H1 (cell line): ENCODE measurements at regions not wholly inside any gene's neighbourhood (a gene's known extent, or its start where the extent isn't known, plus 50 kb on each side); places are given as distances from the start of the nearest gene placed in this dataset.

Source experiments
- CTCF ChIA-PET: fragments of 300-600 bp; sonication (Branson Sonifier 250); formaldehyde crosslinking; loops from one replicate; lab custom pipeline; 2021; ENCODE audit not compliant: partially characterized antibody; lab: Charles Lee
- POLR2A ChIA-PET: fragments of 300-600 bp; sonication (Branson Sonifier 250); formaldehyde crosslinking; loops from one replicate; lab custom pipeline; 2021; ENCODE audit warnings: inconsistent platforms; ENCODE audit not compliant: partially characterized antibody; lab: Charles Lee
- DNase-seq, 2 experiments: peaks; one replicate each; pipeline versions ENCODE4 v3.0.0 to v3.0.0-alpha.2; 2010 to 2022; ENCODE audit warnings: low spot score in 2 of 2, low read depth in 1 of 2, mixed read lengths in 1 of 2
- FAIRE-seq: peaks from 2 replicates; lab custom pipeline; 2011; peaks lifted over from hg19 to GRCh38; lab: Jason Lieb, UNC
- H2AFZ ChIP-seq: 2 replicates; pipeline ENCODE4 v1.8.1; 2012; ENCODE audit warnings: low read length, inconsistent platforms
- H2AK5ac ChIP-seq: 2 replicates; pipeline ENCODE4 v1.6.1; 2013; ENCODE audit warnings: low read depth, low read length
- H2BK120ac ChIP-seq: replicated peaks from 2 replicates; pipeline ENCODE3; 2013; ENCODE audit warnings: low read depth, low read length, inconsistent platforms
- H2BK12ac ChIP-seq: 2 replicates; pipeline ENCODE4 v1.6.1; 2013; ENCODE audit warnings: low read depth, low read length
- H2BK15ac ChIP-seq: 2 replicates; pipeline ENCODE4 v1.6.1; 2013; ENCODE audit warnings: low read length
- H2BK20ac ChIP-seq: 2 replicates; pipeline ENCODE4 v1.6.1; 2013; ENCODE audit warnings: low read length
- H2BK5ac ChIP-seq: 2 replicates; pipeline ENCODE4 v1.6.1; 2013; ENCODE audit warnings: low read depth, low read length
- H3K14ac ChIP-seq: 2 replicates; pipeline ENCODE4 v1.6.1; 2013; ENCODE audit warnings: inconsistent platforms; ENCODE audit not compliant: insufficient read length
- H3K18ac ChIP-seq: 2 replicates; pipeline ENCODE4 v1.6.1; 2013; ENCODE audit warnings: low read length; ENCODE audit errors: extremely low read depth
- H3K23ac ChIP-seq: 2 replicates; pipeline ENCODE4 v1.6.1; 2013; ENCODE audit warnings: inconsistent platforms; ENCODE audit not compliant: insufficient read length
- H3K23me2 ChIP-seq: 2 replicates; pipeline ENCODE4 v1.6.1; 2013; ENCODE audit warnings: low read depth, low read length
- H3K27ac ChIP-seq: 2 replicates; pipeline ENCODE4 v1.6.1; 2011; ENCODE audit warnings: low read depth, low read length, inconsistent platforms
- H3K27me3 ChIP-seq, 4 experiments: replicated peaks in 1 of 4; 1 replicate in 1 of 4; 2 replicates in 3 of 4; pipeline versions ENCODE4 v1.6.1 to v1.8.1; 2011 to 2013; ENCODE audit warnings: low read length in 3 of 4, mild to moderate bottlenecking in 3 of 4, inconsistent platforms in 2 of 4, mixed read lengths in 2 of 4, moderate library complexity in 1 of 4; ENCODE audit not compliant: control insufficient read depth in 3 of 4, insufficient read depth in 3 of 4; ENCODE audit errors: extremely low read depth in 1 of 4
- H3K36me3 ChIP-seq, 4 experiments: 2 replicates each; pipeline versions ENCODE4 v1.6.1 to v1.8.1; 2011 to 2013; ENCODE audit warnings: mild to moderate bottlenecking in 4 of 4, low read length in 3 of 4, moderate library complexity in 2 of 4, control low read depth in 1 of 4, inconsistent platforms in 1 of 4; ENCODE audit not compliant: insufficient read depth in 4 of 4, control insufficient read depth in 2 of 4
- H3K4ac ChIP-seq: replicated peaks from 2 replicates; pipeline ENCODE3; 2013; ENCODE audit warnings: low read length, low read depth, mixed read lengths, inconsistent platforms; ENCODE audit not compliant: insufficient read length
- H3K4me1 ChIP-seq, 4 experiments: replicated peaks in 1 of 4; 1 replicate in 1 of 4; 2 replicates in 3 of 4; pipeline versions ENCODE4 v1.6.1 to v1.8.1; 2011 to 2013; ENCODE audit warnings: low read length in 3 of 4, inconsistent platforms in 2 of 4, mixed read lengths in 1 of 4; ENCODE audit not compliant: insufficient read depth in 4 of 4, control insufficient read depth in 3 of 4
- H3K4me2 ChIP-seq, 2 experiments: 2 replicates each; pipeline versions ENCODE4 v1.6.1 to v1.8.1; 2011 to 2013; ENCODE audit warnings: low read depth in 2 of 2, low read length in 2 of 2, control low read depth in 1 of 2, inconsistent platforms in 1 of 2, mild to moderate bottlenecking in 1 of 2; ENCODE audit not compliant: insufficient read depth in 1 of 2
- H3K4me3 ChIP-seq, 4 experiments: fragments of 200-600, 300-600 bp in 1 of 4; sonication (generic), shearing (Covaris generic), sonication (Bioruptor Twin) in 1 of 4; 2 replicates each; pipeline versions ENCODE4 v1.5.1 to v1.8.1; 2011 to 2016; ENCODE audit warnings: low read length in 4 of 4, low read depth in 3 of 4, control low read depth in 2 of 4, inconsistent platforms in 2 of 4, mild to moderate bottlenecking in 2 of 4, mixed read lengths in 1 of 4, moderate library complexity in 1 of 4; ENCODE audit not compliant: insufficient read depth in 2 of 4; ENCODE audit errors: extremely low read depth in 1 of 4
- H3K56ac ChIP-seq: replicated peaks from 2 replicates; pipeline ENCODE3; 2013; ENCODE audit warnings: low read depth, mild to moderate bottlenecking, mixed read lengths, low read length, inconsistent platforms; ENCODE audit not compliant: insufficient read length
- H3K79me1 ChIP-seq: 2 replicates; pipeline ENCODE4 v1.6.1; 2013; ENCODE audit warnings: low read depth, low read length, control low read depth
- H3K79me2 ChIP-seq, 2 experiments: 2 replicates each; pipeline versions ENCODE4 v1.6.1 to v1.8.1; 2012 to 2013; ENCODE audit warnings: low read length in 2 of 2, mild to moderate bottlenecking in 2 of 2, inconsistent platforms in 1 of 2; ENCODE audit not compliant: insufficient read depth in 2 of 2, control insufficient read depth in 1 of 2
- H3K9ac ChIP-seq, 4 experiments: replicated peaks in 1 of 4; 1 replicate in 1 of 4; 2 replicates in 3 of 4; pipeline versions ENCODE4 v1.6.1 to v1.8.1; 2011 to 2013; ENCODE audit warnings: low read depth in 3 of 4, low read length in 3 of 4, control low read depth in 2 of 4, mild to moderate bottlenecking in 2 of 4, moderate library complexity in 2 of 4, inconsistent platforms in 1 of 4; ENCODE audit errors: extremely low read depth in 1 of 4
- H3K9me3 ChIP-seq, 2 experiments: 2 replicates each; pipeline versions ENCODE4 v1.6.1 to v1.8.1; 2012 to 2013; ENCODE audit warnings: mild to moderate bottlenecking in 2 of 2, moderate library complexity in 2 of 2, control low read depth in 1 of 2, inconsistent platforms in 1 of 2, low read depth in 1 of 2, low read length in 1 of 2, mixed read lengths in 1 of 2; ENCODE audit not compliant: insufficient read depth in 2 of 2
- H4K20me1 ChIP-seq, 2 experiments: replicated peaks in 1 of 2; 2 replicates each; pipeline versions ENCODE3 to v1.8.1; 2011 to 2013; ENCODE audit warnings: inconsistent platforms in 2 of 2, low read length in 2 of 2, mild to moderate bottlenecking in 1 of 2; ENCODE audit not compliant: insufficient read depth in 2 of 2, control insufficient read depth in 1 of 2
- H4K5ac ChIP-seq: 2 replicates; pipeline ENCODE4 v1.6.1; 2013; ENCODE audit warnings: low read length, low read depth, mixed read lengths, inconsistent platforms; ENCODE audit not compliant: insufficient read length
- H4K8ac ChIP-seq: 2 replicates; pipeline ENCODE4 v1.8.0; 2013; ENCODE audit warnings: mild to moderate bottlenecking, moderate library complexity, low read length, inconsistent platforms; ENCODE audit not compliant: insufficient read depth; ENCODE audit errors: extremely low read depth
- H4K91ac ChIP-seq: replicated peaks from 2 replicates; pipeline ENCODE3; 2013; ENCODE audit warnings: low read length, mixed read lengths, inconsistent platforms; ENCODE audit not compliant: insufficient read length
- BCL11A ChIP-seq, 2 experiments: IDR thresholded peaks; one replicate each; pipeline ENCODE4 v1.6.1; 2011; ENCODE audit warnings: low read depth in 2 of 2, low read length in 2 of 2, mild to moderate bottlenecking in 2 of 2
- EP300 ChIP-seq, 2 experiments: IDR thresholded peaks; 1 replicate in 1 of 2; 2 replicates in 1 of 2; pipeline ENCODE4 v1.6.1; 2011 to 2012; ENCODE audit warnings: low read depth in 2 of 2, low read length in 2 of 2, mild to moderate bottlenecking in 2 of 2, borderline replicate concordance in 1 of 2, inconsistent platforms in 1 of 2, moderate library complexity in 1 of 2
- GTF2F1 ChIP-seq: IDR thresholded peaks from 2 replicates; pipeline ENCODE4 v1.6.1; 2012; ENCODE audit warnings: low read depth, low read length, improper control_type of control experiment, borderline replicate concordance
- POLR2AphosphoS5 ChIP-seq: IDR thresholded peaks from 2 replicates; pipeline ENCODE4 v1.6.1; 2011; ENCODE audit warnings: low read depth, low read length
- SUZ12 ChIP-seq: fragments of 200-600 bp; sonication (generic); IDR thresholded peaks from 2 replicates; pipeline ENCODE4 v1.6.1; 2012; ENCODE audit warnings: mild to moderate bottlenecking, inconsistent platforms, low read length, moderate library complexity, mixed read lengths
- TF ChIP-seq, protein P1 (sequence below): IDR thresholded peaks from 2 replicates; pipeline ENCODE4 v1.6.1; 2012; ENCODE audit warnings: inconsistent platforms

DNA sequence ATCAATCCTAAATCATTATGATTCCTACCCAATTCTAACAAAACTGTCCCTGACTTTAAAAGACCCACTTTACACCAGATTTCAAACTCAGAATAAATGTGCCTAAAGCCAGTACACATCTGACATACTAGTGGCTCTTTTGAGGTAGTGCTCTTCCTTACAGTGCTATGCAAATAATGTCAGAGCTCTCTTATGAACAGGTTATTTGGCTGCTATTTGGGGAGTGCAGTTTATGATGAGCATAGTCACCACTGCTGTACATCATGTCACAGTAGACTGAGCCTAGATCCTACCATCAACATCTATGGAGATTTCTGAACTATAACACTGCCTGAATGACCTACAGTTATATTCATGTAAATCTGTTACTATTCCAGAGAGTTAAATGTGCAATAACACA lies 50.4 kb upstream of the PAGE5 start:
- Histone ChIP-seq H3K79me1 (no peaks in the 10 kb centered on the region), H3K9ac (no peak overlapping the region), H3K14ac (no peak overlapping the region), H3K18ac (no peak overlapping the region), H3K79me2 (no peaks in the 10 kb centered on the region), H3K36me3 (no peaks in the 10 kb centered on the region), H3K27ac (no peak overlapping the region), H2BK120ac (no peak overlapping the region), H2AK5ac (no peak overlapping the region), H4K5ac (no peak overlapping the region), H2BK20ac (no peak overlapping the region), H3K27me3 (no peaks in the 10 kb centered on the region), H3K4me3 (no peak overlapping the region), H3K4me2 (no peak overlapping the region), H3K23me2 (no peaks in the 10 kb centered on the region), H4K20me1 (no peaks in the 10 kb centered on the region), H4K8ac (no peak overlapping the region), H3K4ac (no peak overlapping the region), H3K9me3 (peaks cover 5 to 15% of the 10 kb centered on the region in 2 experiments; a peak in 3 of 4 replicates), H3K23ac (no peak overlapping the region), H2BK15ac (no peak overlapping the region), H2BK5ac (no peak overlapping the region), H4K91ac (no peak overlapping the region), H3K56ac (no peak overlapping the region), H2AFZ (no peak overlapping the region), H3K4me1 (no peaks in the 10 kb centered on the region), H2BK12ac (no peak overlapping the region)
- FAIRE-seq (no peak), DNase-seq (no peak)
- ChIA-PET CTCF (no interaction called here), POLR2A (no interaction called here)
- no peak for TF ChIP-seq EP300 (IDR thresholded peaks at IDR 0.05; ENCODE audit: borderline replicate concordance in 1 of 2, low read depth in 2 of 2, low read length in 2 of 2)
- no peak for TF ChIP-seq BCL11A (IDR thresholded peaks at IDR 0.05; ENCODE audit: low read depth in 2 of 2, low read length in 2 of 2)
- no peak for TF ChIP-seq POLR2AphosphoS5
- TF ChIP-seq GTF2F1: no peak
- no peak for TF ChIP-seq SUZ12
- TF ChIP-seq, protein P1, sequence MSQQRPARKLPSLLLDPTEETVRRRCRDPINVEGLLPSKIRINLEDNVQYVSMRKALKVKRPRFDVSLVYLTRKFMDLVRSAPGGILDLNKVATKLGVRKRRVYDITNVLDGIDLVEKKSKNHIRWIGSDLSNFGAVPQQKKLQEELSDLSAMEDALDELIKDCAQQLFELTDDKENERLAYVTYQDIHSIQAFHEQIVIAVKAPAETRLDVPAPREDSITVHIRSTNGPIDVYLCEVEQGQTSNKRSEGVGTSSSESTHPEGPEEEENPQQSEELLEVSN: no peak
